WI38 (cell line): ENCODE measurements at regions not wholly inside any gene's neighbourhood (a gene's known extent, or its start where the extent isn't known, plus 50 kb on each side); places are given as distances from the start of the nearest gene placed in this dataset.

ENCODE experiments used
- H3K4me3 ChIP-seq: 2 replicates; pipeline ENCODE4 v1.5.1; 2011; ENCODE audit warnings: low read depth, mild to moderate bottlenecking, control low read depth, low read length
- CTCF ChIP-seq: IDR thresholded peaks from 2 replicates; pipeline ENCODE4 v1.5.1; 2012; ENCODE audit warnings: low read depth, mild to moderate bottlenecking, control low read depth, low read length

- H3K4me3 ChIP-seq: no peak overlapping the region
- no peak for TF ChIP-seq CTCF
Measured at GRCh38 chr9:108074900-108075299, 585.3 kb upstream of the KLF4 start.

GRCh38 chr9:108073823-108074222, 584.3 kb upstream of the KLF4 start:
- TF ChIP-seq CTCF: no peak
- H3K4me3 ChIP-seq: no peak overlapping the region

- no peak for TF ChIP-seq CTCF
- no peak overlapping the region for H3K4me3 ChIP-seq
Measured at GRCh38 chr9:108072740-108073139, 583.2 kb upstream of the KLF4 start.

GRCh38 chr9:108070861-108071260, 581.3 kb upstream of the KLF4 start:
- no peak overlapping the region for H3K4me3 ChIP-seq
- no peak for TF ChIP-seq CTCF

GRCh38 chr9:108069991-108070390, 580.4 kb upstream of the KLF4 start:
- no peak overlapping the region for H3K4me3 ChIP-seq
- TF ChIP-seq CTCF: no peak

- H3K4me3 ChIP-seq: no peak overlapping the region
- no peak for TF ChIP-seq CTCF
Measured at GRCh38 chr9:108062680-108063079, 573.1 kb upstream of the KLF4 start.

- no peak overlapping the region for H3K4me3 ChIP-seq
- TF ChIP-seq CTCF: no peak
Measured at GRCh38 chr9:108060175-108060574, 570.6 kb upstream of the KLF4 start.
